ENCODE measurements at regions not wholly inside any gene's neighbourhood (a gene's known extent, or its start where the extent isn't known, plus 50 kb on each side); places are given as distances from the start of the nearest gene placed in this dataset.
"Not testable (repeated sequence)": the region's sequence is repeated elsewhere in the genome, so short reads cannot be mapped to it uniquely, and the experiment has no call there.

- in situ Hi-C loops (cut with HindIII; ENCODE audit: low sequenced_read_pairs) = no loop called here
Observed at GRCh38 chr16:9141813-9142212, 50.4 kb downstream of the HAPSTR1 start.

- in situ Hi-C loops (cut with HindIII; ENCODE audit: low sequenced_read_pairs) = no loop called here
Observed at GRCh38 chr16:9144106-9144505, 52.7 kb downstream of the HAPSTR1 start.

- in situ Hi-C loops (cut with HindIII; ENCODE audit: low sequenced_read_pairs) = no loop called here
Observed at GRCh38 chr16:9148374-9149015, 57.1 kb downstream of the HAPSTR1 start.

- in situ Hi-C loops (cut with HindIII; ENCODE audit: low sequenced_read_pairs) = no loop called here
Observed at GRCh38 chr16:9151074-9151473, 59.6 kb downstream of the HAPSTR1 start.

- in situ Hi-C loops (cut with HindIII; ENCODE audit: low sequenced_read_pairs) = no loop called here
Observed at GRCh38 chr16:9151597-9151996, 60.2 kb downstream of the HAPSTR1 start.

GRCh38 chr16:9152649-9153501, 61.4 kb downstream of the HAPSTR1 start:
- in situ Hi-C loops (cut with HindIII; ENCODE audit: low sequenced_read_pairs) = no loop called here

- in situ Hi-C loops (cut with HindIII; ENCODE audit: low sequenced_read_pairs) = no loop called here
Observed at GRCh38 chr16:9153502-9153864, 62.0 kb downstream of the HAPSTR1 start.

- in situ Hi-C loops (cut with HindIII; ENCODE audit: low sequenced_read_pairs) = no loop called here
Observed at GRCh38 chr16:9154567-9155410, 63.3 kb downstream of the HAPSTR1 start.

- in situ Hi-C loops (cut with HindIII; ENCODE audit: low sequenced_read_pairs) = no loop called here
Observed at GRCh38 chr16:9155871-9156270, 64.4 kb downstream of the HAPSTR1 start.

- in situ Hi-C loops (cut with HindIII; ENCODE audit: low sequenced_read_pairs) = no loop called here
Observed at GRCh38 chr16:9159839-9160550, 68.6 kb downstream of the HAPSTR1 start.

GRCh38 chr16:9160551-9160911, 69.1 kb downstream of the HAPSTR1 start:
- in situ Hi-C loops (cut with HindIII; ENCODE audit: low sequenced_read_pairs) = no loop called here

- in situ Hi-C loops (cut with HindIII; ENCODE audit: low sequenced_read_pairs) = no loop called here
Observed at GRCh38 chr16:9165681-9166080, 74.2 kb downstream of the HAPSTR1 start.

GRCh38 chr16:9166326-9166993, 75.0 kb downstream of the HAPSTR1 start:
- in situ Hi-C loops (cut with HindIII; ENCODE audit: low sequenced_read_pairs) = not testable (repeated sequence)

GRCh38 chr16:9169094-9169493, 77.7 kb downstream of the HAPSTR1 start:
- in situ Hi-C loops (cut with HindIII; ENCODE audit: low sequenced_read_pairs) = no loop called here

- in situ Hi-C loops (cut with HindIII; ENCODE audit: low sequenced_read_pairs) = no loop called here
Observed at GRCh38 chr16:9170470-9170869, 79.0 kb downstream of the HAPSTR1 start.

- in situ Hi-C loops (cut with HindIII; ENCODE audit: low sequenced_read_pairs) = no loop called here
Observed at GRCh38 chr16:9176547-9177418, 85.3 kb downstream of the HAPSTR1 start.

- in situ Hi-C loops (cut with HindIII; ENCODE audit: low sequenced_read_pairs) = no loop called here
Observed at GRCh38 chr16:9177861-9178260, 86.4 kb downstream of the HAPSTR1 start.

GRCh38 chr16:9183682-9184353, 92.4 kb downstream of the HAPSTR1 start:
- in situ Hi-C loops (cut with HindIII; ENCODE audit: low sequenced_read_pairs) = loop anchor here (10.0 kb wide), 1 partner anchor 51 kb away; no protein-coding TSS in a partner anchor

- in situ Hi-C loops (cut with HindIII; ENCODE audit: low sequenced_read_pairs) = loop anchor here (10.0 kb wide), 1 partner anchor 50 kb away; no protein-coding TSS in a partner anchor
Observed at GRCh38 chr16:9184354-9184690, 92.9 kb downstream of the HAPSTR1 start.

Data from DLD1 (cell line).